NOMO-1 (cell line): ENCODE measurements at regions not wholly inside any gene's neighbourhood (a gene's known extent, or its start where the extent isn't known, plus 50 kb on each side); places are given as distances from the start of the nearest gene placed in this dataset.

Source experiments
- DNase-seq, 2 experiments: peaks; one replicate each; lab custom pipeline; 2025; ENCODE audit not compliant: unreplicated experiment in 2 of 2; lab: John Stamatoyannopoulos, UW

DNA sequence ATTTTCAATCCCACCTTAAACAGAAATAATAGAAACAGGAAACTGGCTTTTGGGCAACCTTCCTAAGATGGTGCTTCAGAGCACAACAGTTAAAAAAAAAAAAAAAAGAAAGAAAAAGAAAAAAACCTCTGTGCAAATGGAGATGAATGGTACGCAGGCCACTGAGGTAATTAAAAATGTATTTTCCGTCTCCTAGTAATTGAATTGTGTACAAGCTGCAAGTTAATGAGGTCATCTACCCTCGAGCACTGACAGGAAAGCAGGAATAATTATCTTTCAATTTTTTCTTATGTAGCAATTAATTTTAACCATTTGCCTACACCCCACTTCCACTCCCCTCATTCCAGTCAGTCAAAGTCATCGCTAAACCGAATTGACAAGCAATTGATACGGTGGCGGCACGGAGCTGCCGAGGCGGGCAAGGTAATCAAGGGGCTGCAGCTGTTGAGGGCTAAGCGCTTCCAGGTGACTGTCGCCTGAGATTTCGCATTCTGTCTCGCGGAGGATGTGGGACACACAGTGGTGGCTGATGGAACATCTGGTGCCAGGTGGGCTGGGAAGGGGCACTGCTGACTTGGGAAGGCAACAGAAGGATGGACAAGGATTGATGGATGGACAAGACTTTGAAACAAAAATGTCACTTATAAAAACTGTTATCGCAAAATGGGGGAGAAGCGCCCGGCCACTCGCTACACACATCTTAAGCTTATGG, 109.4 kb downstream of the RCN1 start:
- DNase-seq, result no peak

DNA sequence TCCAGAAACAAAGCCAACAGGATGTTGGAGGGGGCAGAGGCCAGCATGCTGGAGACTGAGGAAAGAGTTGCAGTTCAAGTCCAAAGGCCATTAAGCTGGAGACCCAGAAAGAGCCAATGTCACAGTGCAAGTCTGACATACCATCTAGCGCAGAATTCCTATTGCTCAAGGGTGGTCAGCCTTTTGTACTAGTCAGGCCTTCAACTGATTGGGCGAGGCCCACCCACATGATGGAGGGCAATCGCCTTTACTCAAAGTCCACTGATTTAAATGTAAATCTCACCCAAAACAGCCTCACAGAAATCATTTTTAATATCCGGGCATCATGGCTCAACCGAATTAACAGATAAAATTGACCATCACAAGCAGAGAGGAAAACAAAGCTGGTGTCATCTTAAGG, 113.9 kb downstream of the RCN1 start:
- no peak for DNase-seq

DNA sequence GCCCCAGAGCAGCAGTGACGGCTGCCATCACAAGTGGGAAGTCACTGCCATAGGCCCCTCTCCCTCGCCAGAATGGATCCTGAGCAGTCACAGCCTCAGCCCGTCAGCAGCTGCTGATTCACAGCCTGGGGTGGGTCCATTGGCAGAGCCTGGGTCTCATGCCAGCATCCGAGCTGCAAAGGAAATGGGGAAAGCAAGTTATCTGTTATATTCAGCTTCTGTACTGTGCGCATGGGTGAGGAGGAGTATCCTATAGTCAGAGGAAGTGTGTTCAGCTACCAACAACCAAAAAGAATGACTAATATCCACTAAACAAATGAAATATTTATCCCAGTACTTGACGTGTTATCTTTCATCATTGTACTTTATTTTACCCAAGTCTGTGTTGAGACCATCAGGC, 119.7 kb downstream of the RCN1 start:
- DNase-seq, result no peak

DNA sequence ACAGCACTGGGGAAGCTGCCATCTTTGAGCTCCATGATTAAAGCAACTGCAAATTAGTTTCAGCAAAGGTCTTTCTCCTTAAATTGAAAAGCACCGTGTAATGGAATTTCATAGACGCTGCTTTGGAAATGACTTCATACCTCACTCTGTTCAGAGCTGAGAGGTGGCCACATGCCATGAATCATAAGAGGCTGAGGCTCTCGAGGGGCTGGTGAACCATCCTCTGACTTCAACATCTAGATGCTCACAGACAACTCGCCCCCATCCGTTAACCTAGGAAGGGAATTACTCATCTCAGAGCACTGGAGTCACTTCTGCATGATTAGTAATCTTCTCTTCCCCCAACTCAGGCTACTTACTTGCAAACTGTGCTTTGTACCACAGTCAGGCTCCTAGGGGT, 122.3 kb downstream of the RCN1 start:
- no peak for DNase-seq

DNA sequence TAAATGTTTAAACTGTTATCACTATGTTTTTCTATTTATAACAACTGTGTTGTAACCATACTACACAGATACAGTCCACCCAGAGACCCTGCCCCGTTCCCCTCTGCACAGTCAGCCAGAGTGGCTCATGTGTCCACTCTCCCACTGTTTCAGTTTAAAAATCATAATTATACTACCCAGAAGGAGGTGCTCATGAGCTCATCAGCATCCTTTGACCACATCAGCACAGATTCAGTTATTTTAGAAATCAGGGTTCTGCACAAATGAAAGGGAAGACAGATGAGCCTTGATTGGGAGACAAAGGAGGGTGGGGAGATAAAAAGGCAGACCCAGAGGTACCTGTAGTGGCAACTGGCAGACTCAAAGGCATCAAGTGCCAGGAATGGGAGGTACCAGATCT, 124.3 kb downstream of the RCN1 start:
- no peak for DNase-seq

DNA sequence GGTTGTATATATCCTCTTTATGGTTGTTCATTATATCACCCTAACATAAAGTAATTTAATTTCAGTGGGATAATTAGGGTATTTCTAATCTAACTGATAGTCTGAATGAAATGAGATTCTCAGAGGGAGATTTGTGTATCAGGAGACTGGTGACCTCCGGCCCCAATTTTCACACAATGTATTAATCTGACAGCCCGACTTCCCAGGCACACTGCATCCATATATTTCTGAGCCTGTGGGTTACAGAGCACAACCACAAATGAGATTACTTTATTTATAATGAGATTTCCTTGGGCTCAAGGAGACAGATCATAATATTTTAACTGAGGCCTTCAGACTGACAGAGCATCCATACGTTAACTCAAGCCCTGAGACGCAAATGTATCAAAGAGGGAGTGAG, 125.9 kb downstream of the RCN1 start:
- DNase-seq, result no peak

DNA sequence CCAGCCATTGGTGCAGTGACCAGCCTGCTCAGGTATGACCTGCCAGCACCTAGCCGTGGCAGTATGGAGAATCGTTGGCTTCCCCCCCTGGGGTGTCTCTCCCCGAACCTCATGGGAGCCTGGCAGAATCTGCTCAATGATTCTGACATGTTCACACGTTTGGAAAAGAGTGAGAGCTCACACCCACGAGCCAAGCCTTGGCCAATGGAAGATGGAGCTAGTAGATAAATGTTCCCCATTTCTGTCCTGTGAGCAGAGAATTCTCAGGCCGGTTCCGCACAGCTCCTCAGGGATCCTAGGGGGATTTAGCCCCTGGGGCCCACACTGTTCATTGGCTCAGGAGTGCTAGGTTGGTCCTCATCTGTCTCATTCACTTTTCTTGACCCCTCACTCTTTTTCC, 128.4 kb downstream of the RCN1 start:
- DNase-seq, result no peak

DNA sequence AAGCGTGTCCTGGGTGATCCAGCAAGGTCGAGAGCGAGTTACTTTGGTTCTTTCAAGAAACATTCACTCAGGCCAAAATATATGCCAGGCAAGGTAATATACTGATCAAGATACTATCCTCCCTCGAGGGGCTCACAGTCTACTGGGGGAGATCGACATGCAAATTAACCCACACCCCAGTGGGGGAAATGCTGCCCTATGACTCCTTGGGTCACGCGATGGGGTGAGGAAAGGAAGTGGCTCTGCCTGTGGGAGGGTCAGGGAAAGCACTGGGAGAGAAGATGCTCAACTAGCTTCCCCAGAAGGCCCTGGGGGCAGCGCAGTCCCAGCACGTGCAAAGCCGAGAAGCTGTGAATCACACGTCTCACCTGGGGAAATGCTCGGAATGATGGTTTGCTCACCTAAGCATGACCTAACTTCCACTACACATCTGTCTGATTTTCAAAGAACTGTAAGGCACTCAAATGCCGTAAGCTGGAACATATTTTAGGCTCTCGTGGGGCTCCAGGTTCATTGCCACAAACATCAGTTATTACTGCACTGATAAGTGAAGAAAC, 130.7 kb downstream of the RCN1 start:
- no peak for DNase-seq

DNA sequence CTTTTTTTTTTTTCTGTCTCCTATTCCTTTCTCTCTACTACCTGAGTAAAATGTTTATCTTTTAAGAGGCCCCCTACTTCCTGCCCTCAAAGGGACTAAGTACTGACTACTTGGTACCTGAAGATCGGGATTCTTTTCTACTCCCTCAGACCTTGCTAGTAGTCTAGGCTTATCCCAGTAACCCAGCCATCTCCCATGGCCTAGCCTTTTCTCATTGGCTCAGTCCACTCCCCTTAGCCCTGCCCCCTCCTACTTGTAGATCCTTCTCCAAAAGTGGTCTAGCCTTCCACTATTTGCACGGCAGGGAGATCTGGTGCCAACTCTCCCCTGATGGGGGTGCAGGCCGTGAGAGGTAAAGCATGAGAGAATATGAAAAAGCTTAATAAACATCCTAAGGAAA, 133.7 kb downstream of the RCN1 start:
- no peak for DNase-seq

DNA sequence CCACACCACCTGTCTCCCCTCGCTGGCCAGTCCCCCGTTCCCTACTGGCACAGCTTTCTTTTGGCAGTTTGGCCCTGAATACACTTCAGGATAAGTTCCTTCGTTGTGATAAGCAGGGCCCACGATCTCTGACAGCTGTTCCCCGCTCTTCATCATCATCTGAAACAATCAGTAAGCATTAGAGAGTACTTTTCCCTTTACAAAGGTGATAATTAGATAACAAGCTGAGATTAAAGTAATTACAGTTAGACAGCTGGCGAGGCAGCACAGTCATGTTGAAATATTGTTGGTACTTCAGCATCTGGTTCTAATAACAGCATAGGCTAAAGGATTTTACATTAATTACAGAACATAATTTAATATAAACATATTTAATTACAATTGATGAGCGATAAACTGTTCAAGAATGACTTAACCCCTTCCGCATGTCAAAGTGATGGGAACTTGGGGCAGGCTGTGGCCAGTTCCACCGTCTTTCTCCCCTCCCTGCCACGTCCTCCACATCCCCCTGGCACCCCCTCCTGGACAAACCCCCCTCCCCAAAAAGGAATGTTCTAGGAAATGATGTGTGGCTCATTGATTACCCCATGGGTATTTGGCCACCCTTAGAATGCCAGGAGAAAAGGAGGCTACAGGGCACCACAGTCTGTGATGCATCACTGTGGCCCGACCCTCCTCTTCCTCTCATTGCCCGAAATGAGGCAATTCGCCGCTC, 134.9 kb downstream of the RCN1 start:
- peak in 1 of 2 experiments; percentile 0 for DNase-seq

DNA sequence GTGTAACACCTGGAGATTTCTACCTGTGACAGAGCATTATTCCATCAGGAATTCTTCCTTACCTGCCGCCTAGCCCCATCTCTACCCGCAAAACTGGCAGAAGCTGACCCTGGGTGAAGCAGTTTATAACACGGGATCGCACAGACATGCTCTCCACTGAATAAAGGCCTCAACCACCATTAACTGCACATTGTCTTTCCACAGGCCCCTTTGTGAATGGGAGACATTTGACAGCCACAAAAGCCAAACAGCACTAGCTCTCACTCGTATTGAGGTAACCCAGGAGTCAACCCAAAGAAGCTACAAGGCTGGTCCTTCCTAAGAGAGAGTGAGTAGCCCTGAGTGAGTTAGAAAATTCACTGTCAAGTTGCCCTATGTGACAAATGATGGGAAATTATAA, 135.6 kb downstream of the RCN1 start:
- DNase-seq, result no peak

DNA sequence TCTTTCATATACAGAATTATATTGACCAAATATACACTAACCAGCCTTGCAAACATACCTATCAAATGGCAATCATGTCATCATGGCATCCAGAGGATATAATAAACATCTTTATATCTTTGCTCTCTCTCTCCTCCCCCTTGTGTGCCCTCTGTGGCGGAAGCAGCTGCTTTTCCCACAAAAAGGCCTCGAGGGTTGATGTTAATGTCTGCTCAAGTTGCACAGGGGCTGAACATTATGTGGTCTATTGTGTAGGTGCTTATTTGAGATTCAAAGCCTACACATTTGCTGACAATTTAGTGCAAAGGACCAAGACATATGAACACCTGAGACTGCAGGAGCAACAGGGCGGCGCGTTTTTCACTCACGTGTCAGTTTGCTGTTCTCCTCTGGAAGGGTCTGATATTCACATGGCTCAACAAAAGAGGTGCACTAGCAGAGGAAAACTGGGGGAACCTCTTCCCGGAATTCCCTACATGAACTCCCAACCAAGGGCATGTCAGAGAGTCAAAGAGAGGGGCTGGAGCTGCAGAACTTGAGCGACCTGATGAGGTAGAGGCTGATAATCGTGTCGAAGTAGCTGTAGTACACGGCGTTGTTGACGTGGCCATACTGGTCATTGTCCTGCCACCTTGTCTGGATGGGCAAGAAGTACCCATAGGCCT, 138.8 kb downstream of the RCN1 start:
- no peak for DNase-seq

DNA sequence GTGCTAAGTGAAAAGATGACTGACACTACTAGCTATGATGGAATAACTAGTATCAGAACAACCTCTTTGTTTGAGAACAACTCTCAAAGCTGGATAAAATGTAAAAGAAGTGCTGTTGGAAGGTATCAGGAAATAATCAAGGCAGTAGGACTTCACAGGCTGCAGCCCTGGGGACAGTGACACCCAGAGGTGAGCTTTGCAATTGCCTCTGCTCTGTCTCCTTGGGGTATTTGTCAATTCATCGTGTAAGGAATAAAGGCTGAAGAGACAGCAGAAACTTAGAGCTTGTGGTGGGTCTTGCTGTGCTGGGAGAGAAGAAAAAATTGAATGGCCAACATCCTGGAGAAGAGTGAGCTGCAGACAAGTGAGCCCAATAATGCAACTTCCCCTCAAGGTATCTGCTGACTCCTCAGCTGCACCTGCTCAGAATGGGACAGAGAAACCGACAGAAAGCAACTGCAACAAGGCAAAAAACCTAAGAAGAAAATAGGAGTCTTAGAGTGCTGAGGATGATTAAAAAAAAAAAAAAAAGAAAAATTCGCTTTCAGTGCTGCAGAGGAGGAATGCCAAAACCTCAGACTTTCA, 141.1 kb downstream of the RCN1 start:
- DNase-seq, result no peak

DNA sequence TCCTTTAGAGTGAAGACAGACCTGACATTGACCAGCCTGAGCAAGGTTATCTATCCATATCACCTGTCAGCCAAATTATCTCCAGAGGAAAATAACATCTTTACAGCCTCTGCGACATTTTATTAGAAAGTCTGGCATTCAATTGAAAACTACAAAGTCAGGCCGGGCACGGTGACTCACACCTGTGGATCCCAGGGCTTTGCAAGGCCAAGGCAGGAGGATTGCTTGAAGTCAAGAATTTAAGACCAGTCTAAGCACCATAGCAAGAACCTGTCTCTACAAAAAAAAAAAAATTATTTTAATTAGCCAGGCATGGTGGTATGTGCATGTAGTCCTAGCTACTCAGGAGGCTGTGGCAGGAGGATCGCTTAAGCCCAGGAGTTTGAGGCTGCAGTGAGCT, 141.6 kb downstream of the RCN1 start:
- no peak for DNase-seq

DNA sequence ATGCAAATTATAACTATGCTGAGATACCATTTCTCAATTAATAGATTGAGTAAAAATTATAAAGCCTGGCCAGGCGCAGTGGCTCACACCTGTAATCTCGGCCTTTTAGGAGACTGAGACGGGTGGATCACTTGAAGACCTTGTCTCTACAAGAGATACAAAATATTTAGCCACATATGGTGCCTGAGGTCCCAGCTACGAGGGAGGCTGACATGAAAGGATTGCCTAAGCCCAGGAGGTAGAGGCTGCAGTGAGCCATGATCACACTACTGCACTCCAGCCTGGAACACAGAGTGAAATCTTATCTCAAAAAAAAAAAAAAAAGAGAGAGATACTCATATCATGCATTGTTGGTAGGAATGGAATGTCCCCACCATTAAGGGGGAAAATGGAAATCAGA, 142.4 kb downstream of the RCN1 start:
- no peak for DNase-seq

DNA sequence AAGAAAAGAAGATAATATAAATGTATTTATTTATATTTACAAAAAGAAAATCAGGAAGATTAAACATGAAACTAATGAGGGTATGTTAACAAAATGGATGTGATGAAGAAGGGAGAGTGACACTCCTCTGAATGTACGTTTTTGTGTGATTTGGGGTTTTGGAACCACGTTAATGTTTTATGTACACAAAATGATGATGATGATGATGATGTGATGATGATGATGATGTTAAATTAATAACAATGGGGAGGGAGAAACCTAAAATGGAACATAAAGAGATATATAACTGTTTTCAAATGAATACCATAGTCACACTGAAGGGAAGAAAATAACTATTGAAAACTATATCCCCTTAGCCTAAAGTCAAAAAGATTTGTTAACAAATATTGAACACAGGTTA, 143.1 kb downstream of the RCN1 start:
- no peak for DNase-seq

DNA sequence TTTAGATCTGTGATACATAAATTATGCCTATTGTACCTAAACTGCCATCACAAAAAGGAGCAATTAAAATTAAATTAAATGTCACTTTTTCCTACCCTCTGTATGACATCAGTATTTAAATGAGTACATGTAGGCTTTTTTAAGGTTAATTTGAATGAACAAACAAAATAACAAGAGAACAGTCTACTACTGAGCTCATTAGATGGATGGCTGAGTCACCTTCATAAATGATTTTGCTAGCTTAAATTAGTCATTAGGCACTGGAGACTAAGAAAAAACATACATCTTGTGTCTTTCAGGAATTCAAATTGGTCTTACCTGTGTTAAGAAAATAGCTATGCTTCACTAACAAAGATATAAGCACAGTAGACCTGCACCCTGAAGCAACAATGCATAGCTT, 153.6 kb downstream of the RCN1 start:
- no peak for DNase-seq

DNA sequence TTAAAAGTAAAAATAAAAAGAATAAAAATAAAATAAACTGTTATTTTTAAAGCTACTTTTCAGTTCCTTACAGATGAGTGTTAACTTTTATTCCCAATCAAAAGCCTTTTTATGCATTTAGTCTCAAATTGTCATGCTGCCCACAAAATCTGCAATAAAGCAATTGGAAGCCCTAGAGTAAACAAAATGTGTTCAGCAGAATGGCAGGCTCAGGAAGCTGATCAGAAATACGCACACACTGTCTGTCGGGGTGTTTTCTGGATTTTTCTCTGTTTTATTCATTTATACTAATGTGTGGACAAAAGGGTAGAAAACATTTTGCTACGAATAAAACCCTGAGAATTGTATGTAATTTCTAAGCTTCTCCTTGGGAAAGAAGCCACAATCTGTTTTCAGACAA, 162.8 kb downstream of the RCN1 start:
- DNase-seq, result no peak

DNA sequence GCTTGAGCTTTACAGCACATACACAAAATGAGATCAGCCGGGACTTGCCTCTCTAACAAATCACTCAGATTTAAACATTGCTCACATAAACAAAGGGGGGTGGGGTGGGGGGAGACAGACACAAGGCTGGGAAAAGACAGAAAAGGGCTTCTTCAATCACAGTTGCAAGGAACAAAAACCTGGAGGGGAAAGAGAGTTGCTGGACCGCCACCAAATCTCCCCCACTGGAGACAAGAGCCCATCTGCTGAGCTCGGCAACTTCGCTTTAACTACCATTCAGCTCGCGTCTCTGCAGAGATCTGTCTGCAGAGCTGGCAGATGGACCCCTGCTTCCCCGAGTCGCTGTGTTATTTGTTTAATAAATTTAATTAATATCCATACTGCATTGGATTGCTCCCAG, 165.0 kb downstream of the RCN1 start:
- DNase-seq, result no peak

DNA sequence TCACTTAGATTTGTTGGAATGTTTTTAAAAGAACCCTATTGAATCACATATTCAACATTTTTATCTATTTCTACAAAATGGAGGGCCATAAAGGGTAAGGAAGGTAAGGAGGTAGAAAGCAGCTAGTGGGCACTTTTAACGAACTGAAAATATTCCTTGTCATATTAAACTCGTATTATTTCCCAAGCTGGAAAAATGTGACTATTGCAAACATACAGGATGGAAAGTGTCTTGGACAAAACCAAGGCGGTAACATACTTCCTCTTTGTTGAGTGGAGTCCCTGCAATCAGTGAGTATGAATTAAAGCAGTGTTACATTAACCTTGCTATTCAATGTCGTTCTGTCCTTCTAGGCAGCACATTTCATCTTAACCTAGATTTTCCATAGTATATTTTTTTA, 165.6 kb downstream of the RCN1 start:
- DNase-seq, result no peak

DNA sequence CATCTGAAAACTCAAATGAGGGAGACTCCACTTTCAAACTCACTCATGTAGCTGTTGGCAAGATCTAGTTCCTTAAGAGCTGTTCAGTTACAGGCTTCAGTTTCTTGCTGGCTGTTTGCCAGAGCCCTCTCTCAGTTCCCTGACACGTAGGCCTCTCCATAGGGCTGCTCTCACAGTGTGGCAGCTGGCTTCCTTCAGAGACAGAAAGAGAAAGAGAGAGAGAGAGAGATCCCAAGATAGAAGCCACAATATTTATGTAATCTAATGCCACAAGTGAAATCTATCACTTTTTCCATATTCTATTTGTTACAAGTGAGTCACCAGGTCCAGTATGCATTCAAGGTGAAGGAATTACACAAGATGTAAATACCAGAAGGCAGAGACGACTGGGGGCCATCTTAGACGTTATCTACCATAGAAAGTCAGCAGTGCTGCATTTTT, 168.8 kb downstream of the RCN1 start:
- DNase-seq, result peak in 1 of 2 experiments; percentile 7
